ENCODE measurements at regions not wholly inside any gene's neighbourhood (a gene's known extent, or its start where the extent isn't known, plus 50 kb on each side); places are given as distances from the start of the nearest gene placed in this dataset.

DNA sequence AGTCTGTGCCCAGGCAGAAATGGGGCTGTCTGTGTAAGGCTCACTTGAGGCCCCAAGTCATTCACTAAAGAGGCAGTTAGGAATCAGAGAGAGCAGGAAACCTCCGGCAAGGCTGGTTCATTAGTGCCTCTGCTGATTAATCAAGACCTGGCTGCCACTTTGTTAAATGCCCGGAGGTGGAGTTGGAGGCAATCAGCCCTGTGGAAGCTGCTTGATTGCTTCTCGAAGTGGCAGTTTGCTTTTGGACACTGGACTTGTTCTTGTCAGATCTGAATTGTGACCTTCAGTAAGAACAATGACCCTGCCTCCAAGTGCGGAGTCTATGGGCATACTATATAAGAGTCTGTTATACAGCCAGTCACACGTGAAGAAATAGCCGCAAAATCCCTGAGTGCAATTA is 183.9 kb upstream of the LINC00305 start:
- no peak overlapping the region for H3K4me3 ChIP-seq (ENCODE audit: low read depth, low read length)
- DNase-seq (ENCODE audit: low read depth), result no peak

DNA sequence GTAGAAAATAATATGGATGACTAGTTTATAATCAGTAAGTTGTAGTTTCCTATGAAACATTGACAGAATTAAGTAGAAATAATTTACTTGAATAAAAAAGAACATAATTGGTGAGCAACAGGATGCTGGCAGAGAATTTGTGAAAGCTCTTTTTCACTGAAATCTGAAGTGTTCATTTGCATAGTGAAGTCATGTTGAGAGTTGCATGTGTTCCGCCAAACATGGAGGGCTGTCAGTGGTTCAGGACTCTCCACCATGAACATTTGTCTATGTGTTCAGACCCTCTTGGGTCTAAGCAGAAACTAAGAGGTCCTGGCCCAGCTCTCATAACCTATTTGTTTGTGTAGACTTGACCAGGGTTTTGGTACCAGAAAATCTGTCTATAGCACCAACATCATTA is 182.5 kb upstream of the LINC00305 start:
- H3K4me3 ChIP-seq (ENCODE audit: low read depth, low read length), result no peak overlapping the region
- DNase-seq (ENCODE audit: low read depth), result no peak

DNA sequence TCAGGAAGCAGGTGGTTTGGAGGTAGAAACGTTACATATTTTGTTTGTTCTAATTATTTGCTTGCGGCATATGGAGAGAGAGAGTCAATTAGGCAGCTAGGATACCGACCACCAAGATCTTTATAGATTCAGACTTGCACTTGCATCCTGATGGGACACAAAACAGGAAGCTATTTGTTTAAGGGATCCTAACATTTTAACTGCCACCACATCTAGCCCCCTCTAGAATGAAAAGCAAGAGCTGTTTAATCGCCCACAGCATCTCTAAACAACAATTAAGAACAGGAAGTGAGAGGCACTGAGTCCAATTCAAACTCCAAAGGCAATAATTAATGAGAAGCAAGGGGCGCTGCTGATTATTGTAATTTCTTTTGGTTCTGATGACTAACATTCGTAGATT is 182.0 kb upstream of the LINC00305 start:
- H3K4me3 ChIP-seq (ENCODE audit: low read depth, low read length), result no peak overlapping the region
- DNase-seq (ENCODE audit: low read depth), result no peak

DNA sequence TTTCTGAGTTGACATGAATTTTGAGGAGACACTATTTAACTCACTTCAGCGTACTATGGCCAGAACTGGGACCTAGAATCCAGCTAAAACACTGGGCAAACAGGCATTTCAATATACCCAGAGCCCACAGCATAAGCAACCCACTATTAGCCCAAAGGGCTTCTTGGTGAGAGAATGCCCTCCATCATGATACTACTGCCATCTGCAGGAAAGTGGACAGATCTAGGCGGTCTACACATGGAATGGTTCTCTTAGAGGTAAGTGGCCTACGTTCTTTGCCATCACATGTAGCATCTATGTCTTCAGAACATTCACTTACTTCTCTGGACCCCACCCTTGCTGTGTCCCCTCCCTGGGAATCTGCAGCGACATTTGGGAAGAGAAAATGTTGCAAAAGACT is 181.3 kb upstream of the LINC00305 start:
- no peak for DNase-seq (ENCODE audit: low read depth)
- no peak overlapping the region for H3K4me3 ChIP-seq (ENCODE audit: low read depth, low read length)

DNA sequence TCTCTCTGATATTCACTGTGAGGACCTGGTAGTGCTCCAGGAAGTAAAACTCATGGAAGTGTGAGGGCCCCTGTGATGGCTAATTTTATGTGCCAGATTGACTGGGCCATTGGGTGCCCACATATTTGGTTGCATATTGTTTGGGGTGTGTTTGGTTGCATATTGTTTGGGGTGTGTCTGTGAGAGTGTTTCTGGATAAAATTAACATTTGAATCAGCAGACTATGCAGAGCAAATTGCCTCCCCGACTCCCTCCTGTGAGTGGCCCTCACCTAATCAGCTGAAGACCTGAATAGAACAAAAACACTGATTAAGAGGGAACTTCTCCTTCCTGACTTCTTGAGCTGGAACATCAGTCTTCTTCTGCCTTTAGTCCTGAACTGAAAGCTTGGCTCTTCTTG is 173.3 kb upstream of the LINC00305 start:
- no peak overlapping the region for H3K4me3 ChIP-seq (ENCODE audit: low read depth, low read length)
- DNase-seq (ENCODE audit: low read depth), result no peak

DNA sequence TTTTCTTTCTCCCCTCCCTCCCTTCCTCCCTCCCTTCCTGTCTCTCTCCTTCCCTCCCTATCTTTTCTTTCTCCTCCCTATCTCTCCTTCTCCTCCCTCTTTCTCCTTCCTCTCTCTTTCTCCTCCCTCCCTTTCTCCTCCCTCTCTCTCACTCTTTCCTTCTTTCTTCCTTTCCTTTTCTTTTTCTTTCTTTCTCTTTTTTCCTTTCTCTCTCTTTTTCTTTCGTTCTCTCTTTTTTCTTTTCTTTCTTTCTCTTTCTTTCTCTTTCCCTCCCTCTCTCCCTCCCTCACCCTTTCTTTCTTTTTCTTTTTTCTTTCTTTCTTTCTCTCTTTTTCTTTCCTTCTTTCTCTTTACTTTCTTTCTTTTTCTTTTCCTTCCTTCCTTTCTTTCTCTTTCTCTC is 169.7 kb upstream of the LINC00305 start:
- no peak for DNase-seq (ENCODE audit: low read depth)
- no peak overlapping the region for H3K4me3 ChIP-seq (ENCODE audit: low read depth, low read length)

DNA sequence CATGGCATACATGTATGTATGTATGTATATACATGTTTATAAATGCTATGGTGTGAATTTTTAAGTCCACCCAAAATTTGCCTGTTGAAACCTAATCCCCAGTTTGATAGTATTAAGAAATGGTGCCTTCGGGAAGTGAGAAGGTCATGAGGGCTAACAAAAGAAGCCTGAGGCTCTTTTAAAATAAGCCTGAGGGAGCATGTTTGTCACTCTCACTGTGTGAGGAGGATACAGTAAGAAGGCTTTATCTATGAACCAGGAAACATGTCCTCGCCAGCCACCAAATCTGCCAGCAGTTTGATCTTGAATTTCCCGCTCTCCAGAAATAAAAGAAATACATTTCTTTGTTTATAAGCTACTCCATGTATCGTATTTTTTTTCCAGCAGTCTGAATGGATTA is 163.0 kb upstream of the LINC00305 start:
- DNase-seq (ENCODE audit: low read depth), result no peak
- H3K4me3 ChIP-seq (ENCODE audit: low read depth, low read length), result no peak overlapping the region

DNA sequence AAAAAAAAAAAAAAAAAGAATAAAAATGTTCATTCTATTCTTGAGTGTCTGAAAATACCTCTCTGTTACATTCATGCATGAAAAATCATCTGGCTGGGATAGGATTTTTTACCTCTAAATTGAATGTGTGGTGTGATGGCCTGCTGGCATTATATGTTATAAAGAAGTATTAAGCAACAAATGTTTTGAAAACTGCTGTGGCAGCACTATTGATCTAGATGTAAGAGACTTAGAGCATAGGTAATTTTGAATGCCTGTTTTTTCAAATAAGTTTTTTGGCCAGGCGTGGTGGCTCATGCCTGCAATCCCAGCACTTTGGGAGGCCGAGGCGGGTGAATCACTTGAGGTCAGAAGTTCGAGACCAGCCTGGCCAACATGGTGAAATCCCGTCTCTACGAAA is 147.0 kb upstream of the LINC00305 start:
- DNase-seq (ENCODE audit: low read depth), result no peak
- H3K4me3 ChIP-seq (ENCODE audit: low read depth, low read length), result no peak overlapping the region

DNA sequence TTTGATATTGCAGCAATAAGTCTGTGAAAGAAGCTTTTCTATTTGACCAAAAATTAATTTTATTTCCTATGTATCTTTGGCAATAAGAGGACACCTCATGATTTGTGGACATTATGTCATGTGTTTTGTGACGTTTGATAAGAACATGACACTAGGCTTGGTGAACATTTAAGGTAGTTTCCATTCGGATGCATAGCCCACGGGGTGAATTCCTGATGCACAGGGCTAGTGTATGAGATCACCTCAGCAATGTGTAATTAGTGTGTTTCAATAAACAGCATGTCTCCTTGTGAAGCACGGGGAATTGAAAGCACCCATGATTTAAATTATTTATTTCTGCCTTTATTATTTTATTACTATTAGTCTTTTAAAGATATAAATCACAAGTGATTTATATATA is 146.1 kb upstream of the LINC00305 start:
- no peak for DNase-seq (ENCODE audit: low read depth)
- H3K4me3 ChIP-seq (ENCODE audit: low read depth, low read length), result no peak overlapping the region

DNA sequence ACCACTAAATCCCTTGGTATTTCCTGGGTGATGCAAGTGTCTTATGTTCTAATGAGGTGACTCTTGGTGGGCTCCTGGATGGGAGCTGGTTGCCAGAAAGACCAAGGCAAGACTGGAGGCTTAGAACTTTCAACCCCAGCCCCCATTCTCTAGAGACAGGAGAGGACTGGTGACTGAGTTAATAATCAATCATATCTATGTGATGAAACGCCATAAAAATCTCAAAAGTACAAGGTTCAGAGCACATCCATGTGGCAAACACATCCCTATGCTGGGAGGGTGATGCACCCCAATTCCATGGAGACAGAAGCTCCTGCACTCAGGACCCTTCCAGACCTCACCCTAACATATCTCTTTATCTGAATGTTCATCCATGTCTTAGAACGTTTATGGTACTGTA is 139.5 kb upstream of the LINC00305 start:
- no peak for DNase-seq (ENCODE audit: low read depth)
- H3K4me3 ChIP-seq (ENCODE audit: low read depth, low read length), result no peak overlapping the region

DNA sequence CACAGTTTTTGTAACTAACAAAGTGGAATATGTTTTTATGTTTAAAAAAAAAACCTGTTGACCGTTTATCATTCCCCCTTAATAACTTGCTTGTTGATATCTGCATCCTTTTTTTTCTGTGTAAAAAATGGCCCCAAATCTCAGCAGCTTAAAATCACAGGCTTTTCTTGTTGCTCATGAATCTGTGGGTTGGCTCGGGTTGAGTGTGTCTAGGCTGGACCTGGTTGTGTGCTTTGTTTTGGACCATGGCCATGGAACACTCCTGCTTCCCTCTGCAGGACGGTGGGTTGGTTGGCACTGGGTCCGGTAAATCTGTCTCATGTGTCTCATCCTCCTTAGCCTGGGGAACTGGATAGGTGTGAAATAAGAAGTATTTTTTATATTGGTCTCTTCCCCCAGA is 139.0 kb upstream of the LINC00305 start:
- H3K4me3 ChIP-seq (ENCODE audit: low read depth, low read length), result no peak overlapping the region
- no peak for DNase-seq (ENCODE audit: low read depth)

DNA sequence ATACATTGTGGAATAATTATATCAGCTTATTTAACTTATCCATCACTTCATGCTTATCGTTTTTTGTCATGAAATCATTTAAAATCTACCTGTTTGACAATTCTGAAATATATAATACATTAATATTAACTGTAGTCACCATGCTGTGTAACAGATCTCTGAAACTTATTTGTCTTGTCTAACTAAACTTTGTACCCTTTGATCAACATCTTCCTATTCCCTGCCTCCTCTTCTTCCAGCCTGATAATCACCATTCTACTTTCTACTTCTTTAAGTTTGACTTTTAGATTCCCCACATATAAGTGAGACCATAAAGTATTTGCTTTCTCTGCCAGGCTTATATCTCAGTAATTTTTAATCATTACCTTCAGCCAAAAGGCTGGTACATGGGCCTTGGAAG is 134.2 kb upstream of the LINC00305 start:
- no peak for DNase-seq (ENCODE audit: low read depth)
- H3K4me3 ChIP-seq (ENCODE audit: low read depth, low read length), result no peak overlapping the region

DNA sequence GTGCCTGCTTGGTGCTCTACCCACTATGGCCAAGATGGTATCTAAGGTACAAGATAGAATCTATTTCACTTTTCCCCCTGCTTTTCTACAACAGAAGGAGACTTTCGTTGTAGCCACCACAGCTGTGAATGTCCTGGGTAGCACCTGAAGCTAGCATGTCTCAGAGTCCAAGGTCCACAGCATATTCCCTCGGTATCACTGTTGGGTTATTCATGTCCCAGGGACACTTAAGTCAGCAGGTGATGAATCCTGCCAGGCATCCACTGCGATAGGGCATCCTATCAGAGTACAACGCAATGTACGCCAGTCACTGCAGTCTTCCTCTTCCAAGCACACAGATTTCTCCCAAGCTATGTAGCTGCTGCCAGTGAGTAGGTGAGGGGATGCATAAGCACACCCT is 129.1 kb upstream of the LINC00305 start:
- no peak overlapping the region for H3K4me3 ChIP-seq (ENCODE audit: low read depth, low read length)
- no peak for DNase-seq (ENCODE audit: low read depth)

DNA sequence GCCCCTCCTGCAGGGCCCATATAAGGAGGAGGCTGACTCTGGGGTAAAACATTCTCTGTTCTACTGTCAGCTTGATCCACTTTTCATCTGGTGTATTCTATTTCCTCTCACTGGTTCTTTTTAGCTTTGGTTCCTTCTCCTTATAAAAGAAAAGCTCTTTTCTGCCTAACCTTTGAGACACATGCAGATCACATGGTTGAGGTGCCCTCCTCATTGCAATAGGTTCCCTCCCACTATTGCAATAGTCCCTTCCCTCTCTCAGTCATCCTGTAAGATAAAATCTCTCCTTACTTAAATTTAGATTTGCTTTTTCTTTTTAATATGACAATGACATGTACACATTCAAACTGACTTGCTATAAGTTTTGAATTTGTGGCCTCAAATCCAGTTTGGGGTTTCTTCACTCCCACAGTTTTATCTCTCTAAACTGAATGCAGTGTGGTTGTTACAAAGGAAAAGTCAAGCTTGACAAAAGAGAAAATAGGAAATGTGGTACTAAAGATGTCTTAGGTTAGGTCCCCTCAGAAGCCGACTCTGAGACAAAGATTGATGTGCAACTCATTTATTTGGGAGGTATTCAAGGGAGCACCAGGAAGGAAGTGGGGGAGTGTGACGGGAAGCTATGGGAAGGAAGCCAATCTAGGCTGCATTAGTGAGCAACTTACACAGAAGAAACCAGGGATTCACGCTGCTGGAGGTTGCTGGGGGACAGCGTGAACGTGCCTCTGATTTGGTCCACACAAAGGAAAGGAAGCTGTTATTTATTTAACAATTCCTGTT is 127.6 kb upstream of the LINC00305 start:
- H3K4me3 ChIP-seq (ENCODE audit: low read depth, low read length), result no peak overlapping the region
- DNase-seq (ENCODE audit: low read depth), result no peak

DNA sequence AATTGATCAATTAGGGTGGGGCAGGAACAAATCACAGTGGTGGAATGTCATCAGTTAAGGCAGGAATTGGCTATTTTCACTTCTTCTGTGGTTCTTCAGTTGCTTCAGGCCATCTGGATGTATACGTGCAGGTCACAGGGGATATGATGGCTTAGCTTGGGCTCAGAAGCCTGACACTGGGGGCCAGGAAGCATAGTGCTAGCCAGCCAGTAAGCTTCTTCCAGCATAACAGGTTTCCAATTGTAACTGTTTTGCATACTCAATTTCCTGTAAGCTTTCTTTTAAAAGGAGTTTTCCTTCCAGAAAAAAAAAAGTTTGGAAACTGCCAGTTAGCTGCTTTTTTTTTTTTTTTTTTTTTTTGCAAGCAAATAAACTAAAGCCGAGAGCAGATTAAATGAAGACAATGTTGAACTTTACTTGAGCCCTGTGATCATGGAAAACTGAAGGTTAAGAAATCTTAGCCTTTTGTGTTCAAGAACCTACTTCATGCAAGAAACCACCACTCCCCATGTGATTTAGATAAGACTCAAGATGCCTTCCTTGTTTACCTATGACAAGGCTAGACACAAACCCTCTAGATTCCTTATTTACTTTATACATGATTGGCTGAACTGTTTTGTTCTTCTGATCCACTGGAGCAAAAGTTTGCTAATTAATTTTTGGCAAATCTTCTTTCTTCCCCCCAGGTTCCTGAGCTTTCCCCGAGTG is 126.9 kb upstream of the LINC00305 start:
- no peak overlapping the region for H3K4me3 ChIP-seq (ENCODE audit: low read depth, low read length)
- no peak for DNase-seq (ENCODE audit: low read depth)

DNA sequence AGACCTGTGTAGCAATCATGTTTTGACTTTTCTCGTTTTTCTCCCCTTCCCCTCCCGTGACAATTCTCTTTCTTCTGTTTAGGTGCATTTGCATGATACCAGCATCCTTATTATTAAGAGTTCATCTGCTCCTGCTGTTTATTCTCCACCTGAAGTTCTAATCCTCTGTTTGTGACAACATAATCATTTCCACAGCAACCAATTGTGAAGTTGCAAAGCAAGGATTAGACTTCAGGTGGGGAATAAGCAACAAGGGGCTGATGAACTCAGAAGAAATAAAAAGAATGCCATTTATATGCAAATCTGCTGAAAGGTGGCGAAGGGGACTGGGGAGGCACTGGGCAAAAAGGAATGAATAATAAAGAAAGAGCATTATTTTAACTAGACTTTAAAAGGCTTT is 124.8 kb upstream of the LINC00305 start:
- DNase-seq (ENCODE audit: low read depth), result no peak
- no peak overlapping the region for H3K4me3 ChIP-seq (ENCODE audit: low read depth, low read length)

DNA sequence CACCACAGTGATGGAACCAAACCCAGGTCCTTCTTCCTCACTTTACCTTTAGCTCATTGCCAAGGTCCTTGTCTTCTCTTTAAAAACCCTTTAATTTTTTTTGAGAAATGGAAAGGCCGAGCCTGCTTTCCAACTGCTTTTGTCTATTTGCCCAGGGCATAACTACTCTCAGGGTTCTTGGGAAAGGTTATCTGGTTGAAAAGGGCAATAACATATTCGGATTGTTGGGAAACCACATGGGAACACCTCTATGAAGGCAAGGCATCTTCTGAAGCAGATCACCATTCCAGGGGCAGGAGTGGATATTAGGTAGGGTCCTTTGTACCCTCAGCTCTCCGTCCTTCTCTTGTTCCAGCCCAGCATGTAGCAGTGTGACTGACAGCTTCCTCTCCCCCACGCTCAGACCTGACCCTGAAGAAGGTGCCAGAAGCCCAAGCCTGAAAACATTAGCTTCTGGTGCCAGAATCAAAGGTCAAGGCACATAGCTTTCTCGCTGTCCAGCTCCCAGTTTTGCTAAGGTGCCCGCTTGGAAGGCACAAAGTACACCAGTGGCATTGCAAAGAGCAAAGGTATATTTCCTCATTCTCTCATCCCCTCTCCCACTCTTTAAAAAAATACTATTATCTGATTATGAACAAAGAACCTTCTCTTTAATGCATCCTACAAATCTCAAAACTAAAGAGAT is 123.2 kb upstream of the LINC00305 start:
- DNase-seq (ENCODE audit: low read depth), result no peak
- no peak overlapping the region for H3K4me3 ChIP-seq (ENCODE audit: low read depth, low read length)

DNA sequence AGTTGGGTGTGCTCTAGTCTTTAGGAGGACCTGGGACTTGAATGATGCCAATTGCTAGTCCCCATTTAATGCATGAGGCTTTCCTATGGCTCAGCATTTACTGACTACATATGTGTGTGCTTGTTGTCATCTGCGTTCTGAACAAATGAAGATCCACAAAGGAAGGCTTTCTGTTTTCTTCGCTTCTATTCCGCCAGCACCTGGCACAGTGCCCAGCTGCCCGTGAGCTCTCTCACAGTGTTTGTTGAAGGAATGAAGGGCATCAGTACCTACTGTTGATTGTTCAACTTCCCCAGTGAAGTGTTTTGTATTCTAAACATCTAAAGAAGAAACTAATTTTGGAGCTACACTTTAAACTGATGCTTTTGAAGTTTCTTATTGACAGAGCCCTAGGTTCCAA is 122.4 kb upstream of the LINC00305 start:
- no peak overlapping the region for H3K4me3 ChIP-seq (ENCODE audit: low read depth, low read length)
- DNase-seq (ENCODE audit: low read depth), result no peak

DNA sequence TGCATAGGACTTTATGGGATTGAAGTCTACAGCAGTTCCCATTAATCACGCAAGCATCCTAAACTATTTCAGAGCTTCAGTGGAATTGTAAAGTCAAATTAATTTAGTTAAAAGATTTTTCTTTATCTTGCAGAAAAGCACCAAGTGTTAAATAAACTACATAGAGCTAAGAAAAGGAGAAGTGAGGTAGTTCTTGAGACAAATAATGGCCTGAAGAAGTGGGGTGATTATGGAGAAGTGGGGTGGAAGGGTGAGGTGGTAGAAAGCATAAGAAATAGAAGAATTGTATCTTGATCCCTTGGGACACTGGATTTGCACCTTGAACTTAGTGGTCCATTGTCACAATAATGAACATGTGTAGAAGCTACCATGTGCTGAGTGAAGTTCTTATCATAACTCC is 121.7 kb upstream of the LINC00305 start:
- H3K4me3 ChIP-seq (ENCODE audit: low read depth, low read length), result no peak overlapping the region
- DNase-seq (ENCODE audit: low read depth), result no peak

DNA sequence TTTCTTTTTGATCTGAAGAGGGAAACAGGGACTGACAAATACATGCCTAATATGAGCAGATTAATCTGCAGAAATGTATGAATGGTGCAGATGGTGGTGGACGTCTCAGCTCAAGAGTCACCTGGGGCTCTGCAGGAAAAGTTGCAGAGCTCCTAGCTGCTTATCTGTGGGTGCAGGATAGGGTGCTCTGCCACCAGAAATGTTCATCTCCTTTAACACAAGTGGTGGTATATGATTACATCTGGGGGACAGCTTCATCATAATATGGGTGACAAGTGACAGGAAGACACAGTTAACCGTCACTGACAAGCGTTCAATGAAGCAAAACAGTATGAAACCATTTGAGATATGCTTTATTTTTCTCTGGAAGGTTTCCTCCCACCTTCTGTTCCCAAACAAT is 121.2 kb upstream of the LINC00305 start:
- no peak for DNase-seq (ENCODE audit: low read depth)
- no peak overlapping the region for H3K4me3 ChIP-seq (ENCODE audit: low read depth, low read length)

DNA sequence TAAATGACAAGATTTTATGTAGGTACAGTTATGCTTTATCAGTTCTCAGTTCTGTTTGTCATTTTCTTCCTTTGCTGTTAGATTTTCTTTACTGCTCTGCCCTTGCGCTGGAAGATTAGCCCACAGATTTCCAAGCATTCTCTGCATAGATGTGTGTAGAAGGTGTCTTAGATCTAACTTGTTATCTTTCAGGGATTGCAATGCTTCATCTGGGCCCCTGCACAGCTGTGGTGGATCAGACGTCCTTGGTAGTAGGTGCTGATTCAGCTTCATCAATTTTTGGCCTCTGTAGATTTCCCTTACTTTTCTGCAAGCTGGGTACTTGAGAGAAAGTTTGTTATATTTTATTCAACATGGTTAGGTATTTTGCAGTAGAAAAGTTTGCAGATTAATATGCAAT is 115.3 kb upstream of the LINC00305 start:
- no peak overlapping the region for H3K4me3 ChIP-seq (ENCODE audit: low read depth, low read length)
- no peak for DNase-seq (ENCODE audit: low read depth)

Data from skeletal muscle cell (primary cell).